OCI-LY7 (cell line): ENCODE measurements at regions not wholly inside any gene's neighbourhood (a gene's known extent, or its start where the extent isn't known, plus 50 kb on each side); places are given as distances from the start of the nearest gene placed in this dataset.

Experiments used
- BruUV-seq: library from RNA; stranded (reverse); fragments of 400-500 nt; replicated peaks from 2 replicates; lab custom pipeline; 2021; lab: Mats Ljungman, UMichigan
- CTCF ChIA-PET: fragments of 300-600 bp; sonication (Branson Sonifier 250); formaldehyde crosslinking; loops from one replicate; lab custom pipeline; 2022; ENCODE audit warnings: antibody characterized with exemption; ENCODE audit not compliant: unreplicated experiment; lab: Charles Lee
- POLR2A ChIA-PET: fragments of 300-600 bp; sonication (Branson Sonifier 250); formaldehyde crosslinking; loops from one replicate; lab custom pipeline; 2022; ENCODE audit warnings: antibody characterized with exemption; lab: Charles Lee
- DNase-seq: peaks from one replicate; pipeline ENCODE4 v3.0.0-alpha.2; 2015; ENCODE audit warnings: low spot score
- H2AFZ ChIP-seq: fragments of 200-600 bp; sonication (generic), shearing (Covaris generic); 2 replicates; pipeline ENCODE4 v1.6.1; 2014; ENCODE audit warnings: mild to moderate bottlenecking, antibody characterized with exemption, low read length, moderate library complexity
- H3K27ac ChIP-seq: fragments of 200-600 bp; sonication (generic); 2 replicates; pipeline ENCODE4 v1.5.1; 2014; ENCODE audit warnings: mixed run types, low read depth, mild to moderate bottlenecking, moderate library complexity, low read length, inconsistent platforms; ENCODE audit not compliant: poor library complexity, severe bottlenecking
- H3K36me3 ChIP-seq: fragments of 200-600 bp; sonication (generic); 2 replicates; pipeline ENCODE4 v1.6.1; 2014; ENCODE audit warnings: mild to moderate bottlenecking, antibody characterized with exemption, low read length, moderate library complexity, mixed read lengths; ENCODE audit not compliant: insufficient read depth
- H3K4me1 ChIP-seq: fragments of 200-600 bp; sonication (generic); 2 replicates; pipeline ENCODE4 v1.5.1; 2014; ENCODE audit warnings: mild to moderate bottlenecking, low read length; ENCODE audit not compliant: insufficient read depth, poor library complexity, severe bottlenecking
- H3K4me2 ChIP-seq: fragments of 200-600 bp; sonication (generic); 2 replicates; pipeline ENCODE4 v1.6.1; 2014; ENCODE audit warnings: mild to moderate bottlenecking, low read length
- H3K4me3 ChIP-seq: fragments of 200-600 bp; sonication (generic); 2 replicates; pipeline ENCODE4 v1.5.1; 2014; ENCODE audit warnings: mild to moderate bottlenecking, low read depth, low read length; ENCODE audit not compliant: poor library complexity, severe bottlenecking
- H3K79me2 ChIP-seq: fragments of 200-600 bp; sonication (generic); 2 replicates; pipeline ENCODE4 v1.6.1; 2016; ENCODE audit warnings: low read depth, mild to moderate bottlenecking, low read length, moderate library complexity, mixed read lengths; ENCODE audit not compliant: insufficient read depth
- H3K9me2 ChIP-seq: fragments of 200-600 bp; sonication (generic); 2 replicates; pipeline ENCODE4 v1.6.1; 2016; ENCODE audit warnings: mild to moderate bottlenecking, low read length, mixed read lengths; ENCODE audit not compliant: insufficient read depth
- H3K9me3 ChIP-seq: fragments of 200-600 bp; sonication (generic); 2 replicates; pipeline ENCODE4 v1.6.1; 2014; ENCODE audit warnings: mild to moderate bottlenecking, mixed run types, low read length, mixed read lengths
- H4K20me1 ChIP-seq: fragments of 200-600 bp; sonication (generic); 2 replicates; pipeline ENCODE4 v1.6.1; 2014; ENCODE audit warnings: mild to moderate bottlenecking, antibody characterized with exemption, low read length, moderate library complexity, mixed read lengths; ENCODE audit not compliant: insufficient read depth
- EZH2phosphoT487 ChIP-seq: fragments of 200-600 bp; sonication (generic); IDR thresholded peaks from 2 replicates; pipeline ENCODE4 v1.6.1; 2018; ENCODE audit warnings: low read depth, borderline replicate concordance, mild to moderate bottlenecking, mixed run types, antibody characterized with exemption, low read length, moderate library complexity, mixed read lengths
- intact Hi-C: fragments of 100-400 bp; cut with micrococcal nuclease; formaldehyde crosslinking; loops from one replicate; pipeline ENCODE4 v1.10.0; 2022; ENCODE audit not compliant: unreplicated experiment
- TF ChIP-seq, protein P1 (sequence below): fragments of 200-600 bp; sonication (generic); conservative IDR thresholded peaks from 2 replicates; pipeline ENCODE4 v1.5.1; 2014; ENCODE audit warnings: mild to moderate bottlenecking, antibody characterized with exemption, low read length, moderate library complexity, mixed read lengths

DNA sequence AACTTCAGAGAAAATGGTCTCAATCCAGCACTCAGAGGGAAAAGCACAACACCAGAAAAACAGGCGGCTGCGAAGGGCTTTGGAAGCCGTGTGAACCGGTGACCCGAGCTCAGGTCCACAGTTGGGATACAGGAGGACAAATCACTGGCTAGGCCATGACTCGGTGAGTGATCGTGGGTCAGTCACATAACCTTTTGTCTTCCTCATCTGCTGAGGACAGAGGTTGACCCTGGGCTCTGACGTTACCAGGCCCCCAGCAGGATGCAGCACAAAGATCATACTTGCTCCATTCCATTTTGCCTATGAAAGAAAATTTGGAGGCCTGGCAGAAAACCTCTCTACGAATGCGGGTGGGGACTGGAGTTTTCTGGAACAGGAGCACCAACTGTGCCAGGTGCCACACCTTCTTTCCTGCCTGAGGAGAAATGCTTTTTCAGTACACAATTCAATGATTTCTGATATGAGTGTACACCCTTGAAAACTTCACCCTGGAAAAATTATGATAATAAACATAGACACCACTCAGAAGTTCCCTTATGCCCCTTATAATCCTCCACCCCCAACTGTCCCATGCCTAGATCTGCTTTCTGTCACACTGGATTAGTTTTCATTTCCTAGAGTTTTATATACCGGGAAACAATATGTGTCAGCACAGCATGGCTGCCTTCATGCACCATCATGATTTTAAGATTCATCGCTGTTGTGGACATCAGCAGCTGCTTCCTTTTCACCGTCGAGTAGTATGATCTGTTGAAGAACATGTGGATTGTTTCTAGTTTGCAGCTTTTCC lies 85.3 kb upstream of the RALGAPA2 start:
- Histone ChIP-seq H2AFZ (no peak overlapping the region), H3K4me1 (no peaks in the 10 kb centered on the region), H3K27ac (no peak overlapping the region), H3K9me3 (no peaks in the 10 kb centered on the region), H4K20me1 (no peaks in the 10 kb centered on the region), H3K9me2 (no peaks in the 10 kb centered on the region), H3K4me2 (no peak overlapping the region), H3K4me3 (no peak overlapping the region), H3K36me3 (no peaks in the 10 kb centered on the region), H3K79me2 (no peaks in the 10 kb centered on the region)
- ChIA-PET CTCF (no interaction called here), POLR2A (no interaction called here)
- intact Hi-C loops, result no loop called here
- DNase-seq, result no peak
- BruUV-seq, result no TSS peak
- TF ChIP-seq, protein P1, sequence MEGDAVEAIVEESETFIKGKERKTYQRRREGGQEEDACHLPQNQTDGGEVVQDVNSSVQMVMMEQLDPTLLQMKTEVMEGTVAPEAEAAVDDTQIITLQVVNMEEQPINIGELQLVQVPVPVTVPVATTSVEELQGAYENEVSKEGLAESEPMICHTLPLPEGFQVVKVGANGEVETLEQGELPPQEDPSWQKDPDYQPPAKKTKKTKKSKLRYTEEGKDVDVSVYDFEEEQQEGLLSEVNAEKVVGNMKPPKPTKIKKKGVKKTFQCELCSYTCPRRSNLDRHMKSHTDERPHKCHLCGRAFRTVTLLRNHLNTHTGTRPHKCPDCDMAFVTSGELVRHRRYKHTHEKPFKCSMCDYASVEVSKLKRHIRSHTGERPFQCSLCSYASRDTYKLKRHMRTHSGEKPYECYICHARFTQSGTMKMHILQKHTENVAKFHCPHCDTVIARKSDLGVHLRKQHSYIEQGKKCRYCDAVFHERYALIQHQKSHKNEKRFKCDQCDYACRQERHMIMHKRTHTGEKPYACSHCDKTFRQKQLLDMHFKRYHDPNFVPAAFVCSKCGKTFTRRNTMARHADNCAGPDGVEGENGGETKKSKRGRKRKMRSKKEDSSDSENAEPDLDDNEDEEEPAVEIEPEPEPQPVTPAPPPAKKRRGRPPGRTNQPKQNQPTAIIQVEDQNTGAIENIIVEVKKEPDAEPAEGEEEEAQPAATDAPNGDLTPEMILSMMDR, result no peak
- no peak for TF ChIP-seq EZH2phosphoT487

- Histone ChIP-seq H3K4me2 (no peak overlapping the region), H3K4me1 (no peaks in the 10 kb centered on the region), H3K9me2 (no peaks in the 10 kb centered on the region), H3K79me2 (no peaks in the 10 kb centered on the region), H3K27ac (no peak overlapping the region), H3K36me3 (no peaks in the 10 kb centered on the region), H4K20me1 (no peaks in the 10 kb centered on the region), H2AFZ (no peak overlapping the region), H3K9me3 (no peaks in the 10 kb centered on the region), H3K4me3 (no peak overlapping the region)
- no peak for DNase-seq
- TF ChIP-seq EZH2phosphoT487, result no peak
- TF ChIP-seq, protein P1, result no peak
- BruUV-seq, result no TSS peak
- CTCF ChIA-PET, result no interaction called here
- intact Hi-C loops, result no loop called here
- POLR2A ChIA-PET, result no interaction called here
Measured at GRCh38 chr20:20796766-20797440, 84.5 kb upstream of the RALGAPA2 start.

- CTCF ChIA-PET, result no interaction called here
- TF ChIP-seq, protein P1, result no peak
- no peak for TF ChIP-seq EZH2phosphoT487
- BruUV-seq, result no TSS peak
Measured at GRCh38 chr20:20795721-20796120, 83.3 kb upstream of the RALGAPA2 start.

More at GRCh38 chr20:20795721-20796120, 83.3 kb upstream of the RALGAPA2 start:
- Histone ChIP-seq H3K9me3 (no peaks in the 10 kb centered on the region), H3K4me1 (no peaks in the 10 kb centered on the region), H3K27ac (no peak overlapping the region), H2AFZ (no peak overlapping the region), H3K36me3 (no peaks in the 10 kb centered on the region), H3K79me2 (no peaks in the 10 kb centered on the region), H3K9me2 (no peaks in the 10 kb centered on the region), H3K4me2 (no peak overlapping the region), H4K20me1 (no peaks in the 10 kb centered on the region), H3K4me3 (no peak overlapping the region)
- intact Hi-C loops, result no loop called here
- DNase-seq, result no peak
- POLR2A ChIA-PET, result interaction anchor here (0.9 kb wide), 1 partner anchor 804 kb away, joined by 3 read pairs; no protein-coding TSS in a partner anchor
